DMS 273 treated with DMSO at 0.1 percent for 48 hours (cell line): ENCODE measurements at regions not wholly inside any gene's neighbourhood (a gene's known extent, or its start where the extent isn't known, plus 50 kb on each side); places are given as distances from the start of the nearest gene placed in this dataset.

Experiments
- DNase-seq: peaks from one replicate; lab custom pipeline; 2025; lab: John Stamatoyannopoulos, UW

- no peak for DNase-seq
Measured at GRCh38 chr9:99365233-99365980, 143.3 kb downstream of the SEC61B start.

- no peak for DNase-seq
Measured at GRCh38 chr9:99366183-99366582, 144.1 kb downstream of the SEC61B start.

- no peak for DNase-seq
Measured at GRCh38 chr9:99366621-99367020, 144.5 kb downstream of the SEC61B start.

GRCh38 chr9:99368341-99369326 lies 146.6 kb downstream of the SEC61B start:
- DNase-seq: no peak

- DNase-seq: no peak
Measured at GRCh38 chr9:99369327-99369722, 147.2 kb downstream of the SEC61B start.

- no peak for DNase-seq
Measured at GRCh38 chr9:99370376-99370775, 148.3 kb downstream of the SEC61B start.

- DNase-seq: no peak
Measured at GRCh38 chr9:99371376-99371775, 149.3 kb downstream of the SEC61B start.

- no peak for DNase-seq
Measured at GRCh38 chr9:99373912-99374311, 151.8 kb downstream of the SEC61B start.

GRCh38 chr9:99374793-99375192 lies 152.7 kb downstream of the SEC61B start:
- DNase-seq: no peak

- no peak for DNase-seq
Measured at GRCh38 chr9:99375481-99375880, 153.4 kb downstream of the SEC61B start.

GRCh38 chr9:99377790-99378775 lies 156.0 kb downstream of the SEC61B start:
- no peak for DNase-seq

- DNase-seq: no peak
Measured at GRCh38 chr9:99383536-99383935, 161.5 kb downstream of the SEC61B start.

GRCh38 chr9:99385215-99385614 lies 163.1 kb downstream of the SEC61B start:
- no peak for DNase-seq

GRCh38 chr9:99385814-99386279 lies 163.8 kb downstream of the SEC61B start:
- DNase-seq: no peak

- no peak for DNase-seq
Measured at GRCh38 chr9:99387431-99387830, 165.3 kb downstream of the SEC61B start.

- DNase-seq: no peak
Measured at GRCh38 chr9:99389087-99390033, 167.3 kb downstream of the SEC61B start.

GRCh38 chr9:99391937-99392594 lies 170.0 kb downstream of the SEC61B start:
- DNase-seq: no peak

- no peak for DNase-seq
Measured at GRCh38 chr9:99392986-99393385, 170.9 kb downstream of the SEC61B start.

- DNase-seq: no peak
Measured at GRCh38 chr9:99393993-99394392, 171.9 kb downstream of the SEC61B start.

- no peak for DNase-seq
Measured at GRCh38 chr9:99398241-99398640, 176.2 kb downstream of the SEC61B start.
